GM21526 (cell line): ENCODE measurements at regions not wholly inside any gene's neighbourhood (a gene's known extent, or its start where the extent isn't known, plus 50 kb on each side); places are given as distances from the start of the nearest gene placed in this dataset.
"Not testable (repeated sequence)": the region's sequence is repeated elsewhere in the genome, so short reads cannot be mapped to it uniquely, and the experiment has no call there.

Experiments
- ATAC-seq: cut with Tn5 transposase; IDR thresholded peaks from one replicate; pipeline ENCODE4 v1.9.1; 2021; ENCODE audit warnings: moderate library complexity; ENCODE audit not compliant: unreplicated experiment, low FRiP score

DNA sequence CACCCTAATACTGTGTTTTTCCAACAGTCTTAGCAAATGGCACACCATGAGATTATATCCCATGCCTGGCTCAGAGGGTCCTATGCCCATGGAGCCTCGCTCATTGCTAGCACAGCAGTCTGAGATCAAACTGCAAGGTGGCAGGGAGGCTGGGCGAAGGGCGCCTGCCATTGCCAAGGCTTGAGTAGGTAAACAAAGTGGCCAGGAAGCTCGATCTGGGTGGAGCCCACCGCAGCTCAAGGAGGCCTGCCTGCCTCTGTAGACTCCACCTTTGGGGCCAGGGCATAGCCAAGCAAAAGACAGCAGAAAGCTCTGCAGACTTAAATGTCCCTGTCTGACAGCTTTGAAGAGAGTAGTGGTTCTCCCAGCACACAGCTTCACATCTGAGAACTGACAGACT lies 188.2 kb upstream of the ADGRL3 start:
- ATAC-seq = not testable (repeated sequence)

DNA sequence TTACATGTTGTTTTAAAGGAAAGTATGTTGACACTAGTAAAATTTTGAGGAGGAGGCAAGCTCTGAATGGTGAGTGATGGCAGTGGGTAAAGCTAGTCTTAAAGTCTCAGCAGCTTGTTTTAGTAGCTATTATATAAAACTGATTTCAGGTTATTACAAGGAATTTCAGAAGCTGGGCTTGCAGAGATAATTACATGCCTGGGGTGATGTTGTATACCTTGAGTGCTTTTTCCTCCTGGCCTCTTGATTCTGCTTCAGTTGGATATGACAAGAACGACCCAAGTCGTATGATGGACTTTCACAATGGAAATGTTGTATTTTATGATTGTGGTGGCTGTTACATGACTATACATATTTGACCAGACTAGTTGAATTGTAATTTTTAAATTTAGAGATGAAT lies 175.5 kb upstream of the ADGRL3 start:
- no peak for ATAC-seq

DNA sequence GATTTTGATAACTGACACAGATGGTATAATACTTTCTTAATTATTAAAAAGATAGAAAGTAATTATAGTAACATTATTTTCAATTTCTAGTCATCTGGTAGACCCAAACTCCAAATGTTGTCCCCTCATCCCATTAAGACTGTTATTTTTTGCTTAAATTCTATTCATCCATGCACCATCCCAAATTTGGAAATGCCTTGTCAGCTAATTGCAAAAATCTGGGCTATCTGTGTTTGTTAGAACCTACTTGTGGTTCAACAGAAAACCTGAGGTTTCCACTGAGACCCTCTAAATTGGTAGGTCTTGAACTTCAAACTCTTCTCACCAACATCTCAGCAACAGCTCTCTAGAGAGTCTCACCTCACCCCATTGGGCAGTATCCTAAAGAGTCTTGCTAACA lies 172.2 kb upstream of the ADGRL3 start:
- no peak for ATAC-seq

DNA sequence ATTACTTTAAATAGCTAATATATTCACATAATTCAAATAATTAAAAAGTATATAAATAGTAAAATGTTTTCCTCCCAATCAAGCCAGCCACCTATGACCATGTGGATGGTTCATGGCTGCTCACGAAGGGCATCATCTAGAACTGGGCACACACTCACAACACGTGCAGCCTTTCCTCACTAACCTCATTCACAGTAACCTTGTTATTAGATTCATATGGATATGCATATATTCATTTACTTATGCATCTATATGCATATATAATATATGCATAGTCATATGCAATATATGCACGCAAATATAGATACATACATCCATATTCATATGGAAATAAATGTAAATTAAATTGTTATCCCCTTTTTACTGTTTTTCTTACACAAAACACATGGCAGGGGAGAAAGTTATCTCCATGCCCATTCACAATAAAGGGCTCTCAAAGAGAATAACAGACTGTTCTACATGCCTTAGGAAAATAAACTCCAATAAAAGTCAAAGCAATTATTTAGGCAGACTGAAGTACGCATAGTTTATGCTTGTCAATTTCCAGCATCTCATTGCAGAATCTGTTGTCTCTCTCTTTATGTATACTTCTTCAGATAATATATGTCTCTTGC lies 163.9 kb upstream of the ADGRL3 start:
- no peak for ATAC-seq

DNA sequence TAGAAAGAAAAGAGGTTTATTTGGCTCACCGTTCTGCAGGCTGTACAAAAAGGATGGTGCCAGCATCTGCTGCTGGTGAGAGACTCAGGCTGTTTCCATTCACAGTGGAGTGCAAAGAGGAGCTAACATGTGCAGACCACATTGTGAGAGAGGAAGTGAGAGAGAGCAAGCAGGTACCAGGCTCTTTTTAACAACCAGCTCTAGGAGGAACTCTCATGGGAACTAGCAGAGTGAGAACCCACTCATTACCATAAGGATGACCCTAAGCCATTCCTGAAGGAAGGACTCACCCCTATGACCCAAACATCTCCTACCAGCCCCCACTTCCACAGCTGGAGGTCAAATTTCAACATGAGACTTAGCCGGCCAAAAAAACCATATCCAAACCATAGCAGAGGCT lies 158.6 kb upstream of the ADGRL3 start:
- no peak for ATAC-seq

DNA sequence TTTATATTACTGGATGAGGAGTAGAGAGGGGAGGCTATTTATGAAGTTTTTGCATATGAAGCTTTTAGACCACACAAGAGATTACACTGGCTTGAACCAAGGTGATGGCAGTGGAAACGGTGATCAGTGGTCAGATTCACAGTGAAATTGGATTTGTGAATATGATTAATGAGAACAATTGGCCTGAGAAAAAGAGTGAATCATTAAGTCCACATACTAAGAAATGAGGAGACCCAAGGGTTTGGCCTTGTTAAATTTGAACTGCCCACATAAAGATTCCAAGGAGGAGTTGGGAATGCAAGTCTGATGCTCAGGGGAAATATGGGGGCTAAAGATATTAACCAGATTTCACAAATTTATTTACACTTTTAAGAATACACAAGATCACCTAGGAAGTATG lies 155.3 kb upstream of the ADGRL3 start:
- no peak for ATAC-seq

DNA sequence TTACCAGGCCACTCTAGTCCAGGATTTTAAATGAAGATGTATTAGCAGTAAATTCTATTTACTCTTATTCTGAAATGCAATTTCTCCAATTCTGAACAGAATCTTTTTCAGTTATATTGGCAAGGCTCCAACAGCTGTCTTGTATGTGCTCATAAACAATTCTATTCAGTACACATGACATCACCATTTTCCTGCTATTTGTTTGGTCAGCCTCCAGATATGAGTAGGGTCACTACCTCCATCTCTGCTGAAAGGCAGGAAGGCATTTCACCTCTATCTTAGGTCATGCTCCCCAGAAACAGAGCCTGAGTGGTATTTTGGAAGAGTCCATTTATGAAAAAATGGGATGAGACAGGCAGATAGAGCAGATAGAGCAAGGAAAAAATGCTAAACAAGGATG lies 151.1 kb upstream of the ADGRL3 start:
- ATAC-seq = no peak

DNA sequence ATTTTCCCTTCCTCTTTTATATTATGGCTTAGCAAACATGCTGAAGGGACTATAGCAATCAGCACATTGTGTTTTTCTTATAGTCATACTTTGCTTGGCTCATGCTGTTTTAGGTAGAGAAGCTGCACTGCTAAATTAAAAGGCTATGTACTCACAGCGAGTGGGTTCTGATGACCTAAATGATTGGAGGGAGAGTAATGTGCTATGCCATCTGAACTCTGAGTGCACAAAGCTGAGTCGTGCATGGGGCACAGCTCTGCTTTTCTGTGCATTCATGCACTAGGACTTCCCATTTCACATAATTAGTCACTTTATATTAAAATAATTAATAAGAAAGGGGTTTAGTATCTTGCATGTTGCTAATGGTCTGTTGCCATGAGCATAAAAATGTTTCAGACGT lies 132.7 kb upstream of the ADGRL3 start:
- no peak for ATAC-seq

DNA sequence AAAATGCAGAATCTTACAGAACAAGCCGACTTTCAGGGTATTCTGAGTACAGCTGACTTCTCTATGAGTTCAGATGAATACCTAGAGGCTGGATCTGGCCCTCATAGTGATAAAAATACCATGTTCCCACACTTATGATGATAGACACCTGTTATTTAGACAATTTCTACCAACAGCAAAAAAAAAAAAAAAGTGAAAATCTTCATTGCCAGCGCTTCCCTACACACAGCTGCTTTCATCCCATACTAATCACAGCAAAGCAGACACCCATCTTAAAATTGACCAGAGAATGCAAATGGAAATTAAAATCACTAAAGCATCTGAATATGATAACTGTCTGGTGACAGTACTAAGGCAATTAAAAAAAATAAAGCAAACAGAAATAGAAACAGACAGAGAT lies 132.1 kb upstream of the ADGRL3 start:
- no peak for ATAC-seq

DNA sequence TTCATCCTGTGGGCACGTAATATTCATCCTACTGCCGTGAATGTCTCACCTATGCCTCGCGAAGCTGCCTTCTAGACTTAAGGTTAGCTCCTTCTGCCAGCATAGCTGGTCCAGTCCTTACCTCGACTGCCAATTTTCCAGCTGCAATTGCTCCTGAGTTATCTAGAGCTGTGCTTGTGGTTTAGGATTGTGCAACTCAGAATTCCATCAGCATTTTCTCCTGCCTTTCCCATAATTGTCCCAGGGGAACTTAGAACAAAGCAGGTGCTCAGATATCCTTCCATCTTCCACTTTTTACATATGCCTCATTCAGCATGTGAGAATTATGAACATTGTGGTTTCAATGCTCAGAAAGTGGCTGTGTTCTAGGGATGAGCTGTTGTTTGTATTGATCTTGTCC lies 131.4 kb upstream of the ADGRL3 start:
- ATAC-seq = no peak

DNA sequence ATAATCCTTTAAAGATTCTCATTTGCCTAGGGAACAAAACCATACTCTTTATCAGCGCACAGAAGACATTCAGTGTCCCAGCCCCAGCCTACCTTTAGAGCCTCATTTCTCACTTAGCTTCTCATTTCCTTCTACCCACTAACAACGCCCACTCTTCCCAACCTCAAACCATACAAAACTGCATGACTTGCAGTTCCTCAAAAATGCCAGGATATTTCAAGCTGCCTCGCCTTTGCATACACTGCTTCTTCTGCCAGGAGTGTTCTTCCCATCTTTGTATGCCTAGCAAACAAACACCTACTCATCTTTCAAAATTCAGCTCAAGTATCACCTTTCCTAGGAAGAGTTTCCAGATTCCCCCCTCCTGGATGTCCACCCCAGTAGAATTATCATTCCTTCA lies 129.9 kb upstream of the ADGRL3 start:
- ATAC-seq = no peak

DNA sequence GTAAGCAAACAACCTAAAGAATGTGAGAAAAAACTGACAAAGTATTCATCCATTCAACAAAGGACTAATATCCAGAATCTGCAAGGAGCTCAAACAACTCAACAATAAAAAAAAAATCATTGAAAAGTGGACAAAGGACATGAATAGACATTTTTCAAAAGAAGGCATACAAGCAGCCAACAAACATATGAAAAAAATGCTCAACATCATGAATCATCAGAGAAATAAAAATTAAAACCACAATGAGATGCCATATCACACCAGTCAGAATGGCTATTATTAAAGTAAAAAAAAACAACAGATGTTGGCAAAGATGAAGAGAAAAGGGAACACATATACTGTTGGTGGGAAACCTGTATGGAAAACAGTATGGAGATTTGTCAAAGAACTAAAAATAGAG lies 120.7 kb upstream of the ADGRL3 start:
- no peak for ATAC-seq

DNA sequence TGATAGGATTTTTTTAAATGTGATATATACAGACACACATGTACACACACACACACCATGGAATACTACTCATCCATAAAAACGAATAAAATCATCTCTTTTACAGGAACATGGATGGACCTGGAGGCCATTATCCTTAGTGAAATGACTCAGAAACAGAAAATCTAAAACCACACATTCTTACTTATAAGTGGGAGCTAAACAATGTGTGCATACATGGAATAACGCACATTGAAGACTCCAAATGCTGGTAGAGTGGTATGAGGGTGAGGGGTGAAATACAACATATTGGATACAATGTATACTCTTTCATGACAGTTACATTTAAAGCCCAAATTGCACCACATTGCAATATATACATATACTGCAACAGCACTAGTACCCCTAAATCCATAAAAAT lies 120.2 kb upstream of the ADGRL3 start:
- no peak for ATAC-seq

DNA sequence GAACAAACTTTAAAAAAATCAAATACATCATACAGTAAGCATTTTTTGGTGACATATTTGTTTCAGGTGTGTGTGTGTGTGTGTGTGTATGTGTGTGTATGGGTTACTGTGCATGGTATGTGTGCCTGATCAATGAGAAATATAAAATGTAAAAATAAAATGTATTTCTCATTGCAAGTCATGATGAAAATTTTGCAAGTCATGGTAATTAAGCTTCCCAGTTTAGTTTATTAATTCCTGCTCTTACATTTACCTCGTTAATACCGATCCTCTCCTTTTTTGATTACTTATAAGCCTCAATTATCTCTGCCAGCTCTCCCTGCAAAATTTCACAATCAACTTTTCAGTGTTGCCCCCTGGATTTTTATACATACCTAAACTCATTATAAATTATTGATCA lies 114.6 kb upstream of the ADGRL3 start:
- ATAC-seq = no peak

DNA sequence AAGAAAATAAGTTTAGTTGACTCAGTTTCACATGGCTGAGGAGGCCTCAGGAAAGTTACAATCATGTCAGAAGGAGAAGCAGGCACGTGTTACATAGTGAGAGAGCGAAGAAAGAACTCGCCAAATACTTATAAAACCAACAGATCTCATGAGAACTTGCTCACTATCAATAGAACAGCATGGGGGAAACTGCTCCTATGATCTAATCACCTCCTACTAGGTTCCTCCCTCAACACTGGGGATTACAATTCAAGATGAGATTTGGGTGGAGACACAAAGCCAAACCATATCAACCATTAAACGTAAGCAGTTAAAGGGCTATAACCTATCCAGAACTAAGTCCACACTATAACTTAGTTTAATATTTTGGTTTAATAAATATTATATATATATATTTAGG lies 113.8 kb upstream of the ADGRL3 start:
- ATAC-seq = no peak

DNA sequence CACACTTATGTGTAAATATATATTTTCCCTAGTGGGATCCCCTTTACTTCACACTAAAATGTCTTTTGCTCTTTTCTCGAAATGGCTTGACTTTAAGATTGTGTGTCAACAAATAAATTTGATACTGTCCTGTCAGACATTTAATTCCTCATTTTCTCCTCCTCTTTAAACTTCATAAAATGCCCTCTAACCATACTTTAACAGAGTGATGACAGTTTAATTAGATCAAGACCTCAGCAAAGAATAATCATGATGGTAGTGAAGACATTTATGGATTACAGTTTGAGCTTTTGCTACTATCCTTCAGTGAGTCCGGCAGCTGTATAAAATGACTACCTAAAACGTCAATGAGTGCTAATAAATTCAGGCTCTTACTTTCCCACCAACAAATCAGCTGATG lies 113.1 kb upstream of the ADGRL3 start:
- ATAC-seq = no peak

DNA sequence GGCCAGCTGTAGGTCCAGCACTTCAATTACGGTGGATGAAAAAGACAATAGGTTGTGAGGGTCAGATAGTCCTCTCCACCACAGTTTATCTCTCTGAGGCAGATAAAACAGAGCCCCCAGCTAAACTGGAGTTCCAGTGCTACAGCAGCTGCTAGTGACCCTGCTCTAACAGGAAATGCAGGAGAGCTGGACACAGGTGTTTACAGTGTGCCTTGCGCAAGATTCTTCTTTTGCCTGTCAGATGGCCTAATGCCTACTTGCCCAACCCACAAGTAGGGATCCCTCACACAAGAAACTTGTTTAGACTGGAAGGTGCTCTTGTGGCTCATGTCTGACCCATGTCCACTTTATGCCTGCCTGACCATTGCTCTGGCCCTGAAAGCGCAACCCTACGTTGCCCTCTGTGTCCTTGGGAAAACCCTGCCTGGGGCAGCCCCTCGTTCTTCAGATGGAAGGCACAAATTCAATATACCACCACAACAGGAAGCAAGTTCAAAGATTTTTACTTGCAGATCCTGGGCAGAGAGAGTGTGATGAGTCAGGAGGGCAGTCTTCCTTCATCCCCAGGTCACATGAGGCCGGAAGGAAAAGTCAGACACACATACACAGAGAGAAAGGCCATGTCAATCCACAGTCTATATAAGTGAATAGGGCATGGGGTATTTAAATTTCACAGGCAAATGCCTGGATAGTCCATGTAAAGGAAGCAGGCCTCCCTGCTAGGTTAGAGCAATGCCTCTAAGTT lies 105.1 kb upstream of the ADGRL3 start:
- no peak for ATAC-seq

DNA sequence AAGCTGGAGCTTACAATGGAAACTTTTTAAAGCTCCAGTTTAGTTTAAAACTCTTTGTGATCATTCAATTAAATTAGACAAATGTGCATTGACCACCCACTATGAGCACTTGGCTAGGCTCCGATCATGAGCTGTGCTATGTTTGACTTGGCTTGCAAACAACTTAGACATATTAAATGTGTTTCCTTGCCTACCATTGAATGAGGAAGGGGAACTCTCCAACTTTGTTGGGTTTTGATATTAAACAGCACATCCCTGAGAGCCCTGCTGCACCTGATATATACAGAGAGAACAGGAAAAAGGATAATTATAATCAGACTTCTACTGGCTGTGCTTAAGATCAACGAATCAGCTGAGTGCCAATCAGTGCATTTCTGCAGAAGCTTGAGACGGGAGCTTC lies 71.4 kb upstream of the ADGRL3 start:
- no peak for ATAC-seq

DNA sequence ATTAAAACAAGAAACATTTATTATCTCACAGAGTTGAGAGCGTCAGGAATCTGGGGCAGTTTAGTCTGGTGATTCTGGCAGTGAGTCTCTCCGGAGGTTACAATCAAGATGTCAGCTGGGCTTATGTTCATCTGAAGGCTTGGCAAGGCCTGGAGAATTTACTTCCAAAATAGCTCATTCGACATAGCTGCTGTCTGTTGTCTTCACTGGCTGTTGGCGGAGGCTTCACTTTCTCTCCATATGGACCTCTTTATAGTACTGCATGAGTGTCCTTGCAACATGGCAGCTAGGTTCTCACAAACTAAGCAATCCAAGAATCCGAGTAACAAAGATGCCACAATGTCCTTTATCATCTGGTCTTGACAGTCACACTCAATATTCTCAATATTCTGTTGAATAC lies 70.2 kb upstream of the ADGRL3 start:
- no peak for ATAC-seq

DNA sequence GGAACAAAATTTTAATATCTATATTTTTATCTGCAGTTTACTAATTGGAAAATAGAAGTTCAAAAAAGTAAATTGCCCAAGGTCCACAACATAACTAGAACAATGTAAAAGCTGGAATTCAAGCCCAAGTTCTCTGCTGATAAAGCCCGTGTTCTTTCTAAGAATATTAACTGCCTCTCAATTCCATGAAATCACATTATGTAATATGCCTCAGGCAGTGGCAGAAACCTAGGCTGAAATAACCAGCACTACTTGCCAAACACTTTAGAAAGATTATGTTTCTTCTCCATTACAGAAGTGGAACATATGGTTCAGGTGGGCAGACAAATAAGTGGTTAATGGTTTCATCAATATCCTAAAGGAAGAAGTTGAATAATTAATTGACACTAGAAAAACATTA lies 56.7 kb upstream of the ADGRL3 start:
- ATAC-seq = no peak

DNA sequence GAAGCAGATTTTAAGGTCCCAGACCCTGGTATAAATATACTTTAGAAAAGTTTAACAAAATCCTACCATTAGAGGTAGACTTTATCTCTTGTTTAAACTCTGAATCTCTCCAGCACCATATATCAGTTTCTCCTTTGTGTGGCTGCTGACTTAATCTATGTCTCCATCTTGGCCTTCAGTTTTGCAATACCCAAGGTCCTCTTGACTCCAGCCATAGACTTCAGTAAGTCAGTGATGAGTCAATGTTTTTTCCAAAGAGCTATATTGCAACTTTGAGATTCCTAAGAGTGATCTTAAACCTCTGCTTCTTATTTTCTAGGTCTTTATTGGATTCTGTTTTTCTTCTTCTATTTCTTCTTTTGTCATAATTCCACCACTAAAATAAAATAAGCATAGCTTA lies 50.8 kb upstream of the ADGRL3 start:
- ATAC-seq = no peak
